Mammary epithelial cell (primary cell): ENCODE measurements at regions not wholly inside any gene's neighbourhood (a gene's known extent, or its start where the extent isn't known, plus 50 kb on each side); places are given as distances from the start of the nearest gene placed in this dataset.

Experiments used
- EZH2 ChIP-seq: IDR thresholded peaks from 2 replicates; pipeline ENCODE4 v1.6.1; 2012; ENCODE audit warnings: low read length, inconsistent platforms, borderline replicate concordance
- TF ChIP-seq, protein P1 (sequence below), 2 donors: IDR thresholded peaks in 1 of 2; conservative IDR thresholded peaks in 1 of 2; 2 replicates each; pipeline ENCODE4 v1.5.1; 2011 to 2012; ENCODE audit warnings: inconsistent platforms in 2 of 2, low read length in 2 of 2, mild to moderate bottlenecking in 2 of 2, control low read depth in 1 of 2, low read depth in 1 of 2; ENCODE audit not compliant: insufficient read depth in 1 of 2; ENCODE audit errors: extremely low read depth in 1 of 2

DNA sequence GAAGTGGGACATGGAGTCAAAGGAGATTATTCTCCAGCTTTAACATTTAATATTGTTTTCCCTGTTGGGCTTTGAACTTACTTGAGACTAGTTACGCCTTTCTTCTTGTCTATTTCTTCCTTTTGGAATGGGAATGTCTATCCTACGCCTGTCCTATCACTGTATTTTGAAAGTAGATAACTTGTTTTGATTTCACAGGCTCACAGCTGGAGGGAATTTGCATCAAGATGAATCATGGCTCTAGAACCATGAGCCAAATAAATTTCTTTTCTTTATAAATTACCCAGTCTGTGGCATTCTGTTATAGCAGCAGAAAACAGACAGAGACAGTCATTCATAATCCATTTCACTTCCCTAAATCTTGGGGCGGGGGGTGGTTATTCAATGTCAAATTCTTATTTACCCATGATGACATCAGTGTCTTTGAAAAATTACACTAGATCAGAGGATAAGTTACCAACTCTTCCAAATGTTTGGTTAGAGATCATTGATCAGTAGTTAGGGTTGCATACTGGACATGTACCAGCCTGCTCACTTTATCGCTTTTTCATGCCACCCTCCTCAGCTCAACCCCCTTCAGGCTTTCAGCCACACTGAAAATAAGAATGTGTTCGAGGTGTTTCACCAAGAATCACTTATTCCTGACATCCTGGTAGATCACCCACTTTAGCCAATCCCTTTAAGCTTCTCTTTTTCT, 419.6 kb upstream of the PIK3R1 start:
- TF ChIP-seq, protein P1, sequence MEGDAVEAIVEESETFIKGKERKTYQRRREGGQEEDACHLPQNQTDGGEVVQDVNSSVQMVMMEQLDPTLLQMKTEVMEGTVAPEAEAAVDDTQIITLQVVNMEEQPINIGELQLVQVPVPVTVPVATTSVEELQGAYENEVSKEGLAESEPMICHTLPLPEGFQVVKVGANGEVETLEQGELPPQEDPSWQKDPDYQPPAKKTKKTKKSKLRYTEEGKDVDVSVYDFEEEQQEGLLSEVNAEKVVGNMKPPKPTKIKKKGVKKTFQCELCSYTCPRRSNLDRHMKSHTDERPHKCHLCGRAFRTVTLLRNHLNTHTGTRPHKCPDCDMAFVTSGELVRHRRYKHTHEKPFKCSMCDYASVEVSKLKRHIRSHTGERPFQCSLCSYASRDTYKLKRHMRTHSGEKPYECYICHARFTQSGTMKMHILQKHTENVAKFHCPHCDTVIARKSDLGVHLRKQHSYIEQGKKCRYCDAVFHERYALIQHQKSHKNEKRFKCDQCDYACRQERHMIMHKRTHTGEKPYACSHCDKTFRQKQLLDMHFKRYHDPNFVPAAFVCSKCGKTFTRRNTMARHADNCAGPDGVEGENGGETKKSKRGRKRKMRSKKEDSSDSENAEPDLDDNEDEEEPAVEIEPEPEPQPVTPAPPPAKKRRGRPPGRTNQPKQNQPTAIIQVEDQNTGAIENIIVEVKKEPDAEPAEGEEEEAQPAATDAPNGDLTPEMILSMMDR (conservative IDR thresholded peaks at IDR 0.05 in 1 of 2, IDR thresholded peaks at IDR 0.05 in 1 of 2; ENCODE audit: extremely low read depth in 1 of 2, insufficient read depth in 1 of 2, low read depth in 1 of 2, low read length in 2 of 2), result no peak
- no peak for TF ChIP-seq EZH2
